ENCODE measurements at regions not wholly inside any gene's neighbourhood (a gene's known extent, or its start where the extent isn't known, plus 50 kb on each side); places are given as distances from the start of the nearest gene placed in this dataset.

DNA sequence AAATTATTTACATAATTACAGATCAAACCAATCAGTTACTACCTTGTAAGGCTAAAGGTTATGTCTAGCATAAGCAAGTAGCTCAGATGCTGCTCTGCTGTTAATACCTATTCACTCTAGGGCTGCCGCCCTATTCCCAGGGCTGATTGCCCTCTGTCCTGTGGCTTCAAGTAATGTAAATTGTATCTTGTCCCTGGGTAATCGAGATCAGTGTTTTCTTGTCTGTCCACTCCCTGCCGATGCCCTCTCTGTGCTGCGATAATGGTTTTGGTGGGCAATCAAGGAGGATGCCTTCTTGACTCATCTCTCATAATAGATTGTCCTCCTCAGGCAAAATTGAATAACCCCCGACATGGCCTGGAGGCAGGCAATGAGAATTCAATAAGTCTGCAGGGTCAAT lies 641.0 kb upstream of the PITX2 start:
- TF ChIP-seq TCF12 (IDR thresholded peaks at IDR 0.05; ENCODE audit: low read depth) (no peak), TEAD4 (IDR thresholded peaks at IDR 0.05) (no peak), EP300 (IDR thresholded peaks at IDR 0.05; ENCODE audit: borderline replicate concordance) (no peak)
- TF ChIP-seq, protein P1, sequence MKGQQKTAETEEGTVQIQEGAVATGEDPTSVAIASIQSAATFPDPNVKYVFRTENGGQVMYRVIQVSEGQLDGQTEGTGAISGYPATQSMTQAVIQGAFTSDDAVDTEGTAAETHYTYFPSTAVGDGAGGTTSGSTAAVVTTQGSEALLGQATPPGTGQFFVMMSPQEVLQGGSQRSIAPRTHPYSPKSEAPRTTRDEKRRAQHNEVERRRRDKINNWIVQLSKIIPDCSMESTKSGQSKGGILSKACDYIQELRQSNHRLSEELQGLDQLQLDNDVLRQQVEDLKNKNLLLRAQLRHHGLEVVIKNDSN (IDR thresholded peaks at IDR 0.05) = no peak
- TF ChIP-seq, protein P2, sequence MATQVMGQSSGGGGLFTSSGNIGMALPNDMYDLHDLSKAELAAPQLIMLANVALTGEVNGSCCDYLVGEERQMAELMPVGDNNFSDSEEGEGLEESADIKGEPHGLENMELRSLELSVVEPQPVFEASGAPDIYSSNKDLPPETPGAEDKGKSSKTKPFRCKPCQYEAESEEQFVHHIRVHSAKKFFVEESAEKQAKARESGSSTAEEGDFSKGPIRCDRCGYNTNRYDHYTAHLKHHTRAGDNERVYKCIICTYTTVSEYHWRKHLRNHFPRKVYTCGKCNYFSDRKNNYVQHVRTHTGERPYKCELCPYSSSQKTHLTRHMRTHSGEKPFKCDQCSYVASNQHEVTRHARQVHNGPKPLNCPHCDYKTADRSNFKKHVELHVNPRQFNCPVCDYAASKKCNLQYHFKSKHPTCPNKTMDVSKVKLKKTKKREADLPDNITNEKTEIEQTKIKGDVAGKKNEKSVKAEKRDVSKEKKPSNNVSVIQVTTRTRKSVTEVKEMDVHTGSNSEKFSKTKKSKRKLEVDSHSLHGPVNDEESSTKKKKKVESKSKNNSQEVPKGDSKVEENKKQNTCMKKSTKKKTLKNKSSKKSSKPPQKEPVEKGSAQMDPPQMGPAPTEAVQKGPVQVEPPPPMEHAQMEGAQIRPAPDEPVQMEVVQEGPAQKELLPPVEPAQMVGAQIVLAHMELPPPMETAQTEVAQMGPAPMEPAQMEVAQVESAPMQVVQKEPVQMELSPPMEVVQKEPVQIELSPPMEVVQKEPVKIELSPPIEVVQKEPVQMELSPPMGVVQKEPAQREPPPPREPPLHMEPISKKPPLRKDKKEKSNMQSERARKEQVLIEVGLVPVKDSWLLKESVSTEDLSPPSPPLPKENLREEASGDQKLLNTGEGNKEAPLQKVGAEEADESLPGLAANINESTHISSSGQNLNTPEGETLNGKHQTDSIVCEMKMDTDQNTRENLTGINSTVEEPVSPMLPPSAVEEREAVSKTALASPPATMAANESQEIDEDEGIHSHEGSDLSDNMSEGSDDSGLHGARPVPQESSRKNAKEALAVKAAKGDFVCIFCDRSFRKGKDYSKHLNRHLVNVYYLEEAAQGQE (IDR thresholded peaks at IDR 0.05; ENCODE audit: low read depth) = no peak

Measured in Ishikawa (cell line).